ENCODE measurements at regions not wholly inside any gene's neighbourhood (a gene's known extent, or its start where the extent isn't known, plus 50 kb on each side); places are given as distances from the start of the nearest gene placed in this dataset.

DNA sequence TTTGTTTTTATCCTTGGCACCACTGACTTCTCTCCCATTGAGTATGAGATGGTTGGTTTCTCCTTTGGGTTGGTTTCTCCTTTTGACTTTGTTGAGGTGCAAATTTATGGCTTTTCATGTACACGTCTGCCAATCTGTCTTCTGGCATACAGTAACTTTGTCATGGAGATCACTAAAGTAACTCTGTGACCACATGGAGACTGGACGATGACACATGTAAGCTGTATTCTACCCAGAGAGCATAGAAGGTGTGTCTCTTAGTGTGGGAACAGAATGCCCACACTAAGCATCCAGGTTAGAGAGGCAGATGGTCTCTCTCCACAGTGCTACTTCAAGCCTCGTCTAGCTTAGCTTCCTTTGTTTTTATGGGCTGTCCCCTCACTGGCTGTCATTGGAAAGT, 897.5 kb downstream of the SUCLG1 start:
- no peak for DNase-seq (ENCODE audit: low spot score)

DNA sequence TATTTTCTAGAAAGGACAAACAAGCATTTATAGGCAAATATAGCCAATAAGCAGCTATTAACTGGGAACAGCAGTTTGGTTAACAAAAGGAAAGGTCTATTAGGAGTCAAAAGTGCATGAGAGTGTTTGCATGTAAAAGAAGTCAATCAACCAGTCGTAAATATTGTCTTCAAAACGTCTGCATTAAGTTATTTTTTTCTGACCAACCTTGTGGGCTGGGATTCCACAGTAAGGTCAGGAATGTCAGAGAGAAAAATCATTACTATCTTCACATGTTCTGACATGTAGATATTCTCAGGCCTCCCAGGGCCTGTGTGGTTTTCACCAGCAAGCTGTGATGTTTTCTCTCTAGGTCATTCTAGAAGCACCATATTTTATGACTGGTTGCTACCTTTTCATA, 922.5 kb downstream of the SUCLG1 start:
- no peak for DNase-seq (ENCODE audit: low spot score)

DNA sequence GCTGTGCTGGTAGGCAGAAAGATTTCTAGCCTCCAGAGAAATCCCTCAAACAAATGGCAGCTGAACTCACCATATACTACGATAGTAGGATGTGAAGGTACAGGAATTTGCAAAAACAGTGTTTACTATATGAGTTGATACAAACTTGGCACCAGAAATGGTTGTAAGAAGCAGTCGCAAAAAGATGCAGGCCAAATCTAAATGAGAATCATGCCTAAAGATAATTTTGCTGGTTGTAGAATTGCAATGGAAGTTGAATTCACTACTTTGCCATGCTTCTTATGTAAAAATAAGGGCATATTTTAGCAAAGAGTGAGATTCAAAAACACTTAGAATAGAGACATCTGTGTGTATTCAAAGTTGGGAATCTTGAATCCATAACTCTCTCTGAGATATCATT, 924.7 kb downstream of the SUCLG1 start:
- DNase-seq (ENCODE audit: low spot score) = no peak

DNA sequence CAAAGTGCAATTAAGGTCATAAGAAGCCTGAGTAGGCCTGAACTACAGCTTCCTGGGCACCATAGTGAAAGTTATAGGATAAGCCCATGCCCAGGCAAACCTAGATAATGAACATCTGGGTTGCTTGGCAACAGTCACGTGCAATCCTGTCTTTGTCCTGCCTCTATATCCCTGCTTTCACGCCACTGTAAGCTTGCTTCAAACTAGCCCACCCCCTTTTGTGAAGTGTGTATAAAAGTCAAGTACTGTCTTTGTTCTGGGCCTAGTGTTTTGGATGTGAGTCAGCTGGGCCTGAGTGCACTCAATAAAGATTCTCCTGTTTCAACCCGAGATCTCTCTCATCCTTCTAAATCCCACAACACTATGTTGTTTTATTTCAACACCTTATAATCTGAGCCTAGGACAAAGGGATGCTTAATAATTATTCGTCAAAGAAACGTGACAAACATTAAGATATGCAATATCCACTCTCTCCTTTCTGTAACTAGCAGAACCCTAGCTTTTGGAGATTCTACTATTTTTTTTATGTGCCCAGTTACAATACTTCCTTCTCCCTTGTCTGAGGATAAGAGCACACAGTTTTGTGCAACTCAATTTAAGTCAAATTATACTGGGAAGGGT, 927.8 kb downstream of the SUCLG1 start:
- no peak for DNase-seq (ENCODE audit: low spot score)

DNA sequence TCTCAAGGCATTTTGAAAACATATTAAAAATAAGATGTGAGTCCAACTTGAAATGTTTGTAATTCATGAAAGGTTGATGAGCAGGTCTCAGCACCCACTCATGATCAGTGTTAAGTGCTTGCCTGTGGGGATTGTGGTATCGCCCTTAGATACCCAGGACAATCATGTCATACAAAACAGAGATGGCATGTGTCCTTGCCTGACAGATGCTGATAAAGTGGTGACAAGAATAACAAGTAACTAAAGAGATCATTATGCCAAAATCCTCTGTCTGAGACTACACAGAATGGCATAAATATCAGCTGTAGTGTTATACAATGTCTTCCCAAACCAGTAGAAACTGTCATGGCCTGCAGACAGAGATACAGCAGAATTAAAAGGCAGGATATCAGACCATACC, 930.3 kb downstream of the SUCLG1 start:
- no peak for DNase-seq (ENCODE audit: low spot score)

DNA sequence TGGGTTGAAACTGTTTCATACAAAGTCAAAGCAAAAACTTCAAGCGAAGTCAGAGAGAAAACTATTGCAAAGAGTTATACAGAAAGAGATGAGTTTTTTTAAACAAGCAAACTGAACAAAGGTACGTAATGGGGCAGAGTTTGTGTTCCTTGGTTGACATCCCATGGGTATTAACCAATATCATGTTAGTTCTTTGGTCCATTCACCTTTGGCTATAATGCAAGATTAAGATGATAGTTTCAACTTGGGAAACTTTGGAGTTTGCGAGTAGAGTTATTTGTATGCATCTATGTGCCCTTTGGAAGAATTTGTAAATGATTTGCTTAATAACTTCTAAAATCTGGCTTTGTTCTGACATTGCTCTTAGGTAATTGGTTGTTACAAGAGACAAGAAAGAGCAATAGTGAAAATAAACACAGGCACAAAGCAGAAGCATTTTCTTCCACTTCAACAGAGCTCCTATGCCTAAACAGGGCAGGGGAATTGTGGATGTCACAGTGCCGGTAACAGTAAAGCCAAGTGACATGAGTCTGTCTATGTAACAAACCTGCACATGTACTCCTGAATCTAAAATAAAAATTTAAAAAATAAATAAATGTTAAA, 936.1 kb downstream of the SUCLG1 start:
- no peak for DNase-seq (ENCODE audit: low spot score)

DNA sequence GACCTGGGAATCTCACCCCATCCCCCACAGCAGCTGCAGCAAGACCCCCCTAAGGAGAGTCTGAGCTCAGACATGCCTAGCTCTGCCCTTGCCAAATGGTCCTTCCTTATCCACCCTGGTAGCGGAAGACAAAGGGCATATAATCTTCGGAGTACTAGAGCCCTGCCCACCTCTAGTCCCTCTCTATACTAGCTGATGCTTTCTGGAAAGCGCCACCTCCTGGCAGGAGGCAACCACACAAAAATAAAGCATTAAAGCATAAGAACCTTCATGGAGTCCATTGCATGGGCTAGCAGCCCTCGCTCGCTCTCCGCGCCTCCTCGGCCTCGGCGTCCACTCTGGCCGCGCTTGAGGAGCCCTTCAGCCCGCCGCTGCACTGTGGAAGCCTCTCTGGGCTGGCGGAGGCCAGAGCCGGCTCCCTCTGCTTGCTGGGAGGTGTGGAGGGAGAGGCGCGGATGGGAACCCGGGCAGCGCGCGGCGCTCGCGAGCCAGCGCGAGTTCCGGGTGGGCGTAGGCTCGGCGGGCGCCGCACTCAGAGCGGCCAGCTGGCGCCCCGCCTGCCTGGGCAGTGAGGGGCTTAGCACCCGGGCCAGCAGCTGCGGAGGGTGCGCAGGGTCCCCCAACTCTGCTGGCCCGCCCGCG, 941.2 kb downstream of the SUCLG1 start:
- no peak for DNase-seq (ENCODE audit: low spot score)

DNA sequence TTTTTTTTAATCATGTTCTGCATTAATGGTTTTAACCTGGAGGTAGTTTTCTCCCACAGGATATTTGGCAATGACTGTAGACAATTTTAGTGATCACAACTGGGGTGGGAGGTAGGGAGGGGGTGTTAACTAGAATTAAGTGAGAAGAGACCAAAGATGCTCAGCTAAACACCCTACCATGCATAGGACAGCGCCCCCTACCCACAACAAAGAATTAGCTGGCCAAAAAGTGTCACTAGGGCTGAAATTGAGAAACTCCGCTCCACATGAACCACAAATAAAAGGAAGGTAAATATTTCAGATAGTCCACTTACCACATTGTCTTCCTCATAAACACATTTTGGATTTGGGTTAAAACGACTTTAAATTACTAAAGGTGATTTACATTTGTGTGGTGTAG, 942.6 kb downstream of the SUCLG1 start:
- no peak for DNase-seq (ENCODE audit: low spot score)

DNA sequence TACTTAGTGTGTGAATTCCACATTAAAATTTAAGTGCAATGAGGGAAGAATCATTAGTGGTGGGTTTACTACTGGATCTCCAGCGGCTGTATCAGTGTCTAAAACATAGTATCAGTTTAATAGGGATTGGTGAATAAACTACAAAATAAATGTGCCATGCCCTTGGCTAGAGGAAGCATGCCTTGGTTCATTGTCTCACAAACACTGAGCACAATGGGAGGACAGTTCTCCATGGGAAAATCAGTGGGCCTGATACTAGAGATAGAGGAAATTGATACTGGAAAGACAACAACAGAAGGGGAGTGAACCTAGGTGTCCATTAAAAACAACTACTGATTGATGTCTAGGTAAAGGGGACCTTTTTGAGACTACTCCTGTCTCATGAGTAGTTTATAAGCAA, 971.6 kb downstream of the SUCLG1 start:
- no peak for DNase-seq (ENCODE audit: low spot score)

DNA sequence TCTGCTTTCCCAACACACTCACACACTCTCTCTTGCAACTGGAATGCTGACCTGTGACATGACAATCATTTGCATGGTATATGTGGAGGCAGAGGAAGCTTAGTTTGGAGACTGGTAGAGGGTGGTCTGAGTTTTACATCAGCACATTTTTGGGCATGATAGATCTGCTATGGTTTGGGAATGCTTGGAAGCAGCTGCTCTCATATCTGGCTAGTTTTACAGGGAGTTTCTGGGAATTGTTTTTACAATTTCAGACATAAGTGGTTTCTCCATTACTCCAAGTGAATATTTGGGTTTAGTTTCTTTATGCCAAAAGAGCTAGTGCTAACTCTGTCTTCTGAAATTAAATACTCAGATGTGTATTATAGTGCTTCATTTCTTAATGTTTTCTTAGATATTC, 977.6 kb downstream of the SUCLG1 start:
- no peak for DNase-seq (ENCODE audit: low spot score)

DNA sequence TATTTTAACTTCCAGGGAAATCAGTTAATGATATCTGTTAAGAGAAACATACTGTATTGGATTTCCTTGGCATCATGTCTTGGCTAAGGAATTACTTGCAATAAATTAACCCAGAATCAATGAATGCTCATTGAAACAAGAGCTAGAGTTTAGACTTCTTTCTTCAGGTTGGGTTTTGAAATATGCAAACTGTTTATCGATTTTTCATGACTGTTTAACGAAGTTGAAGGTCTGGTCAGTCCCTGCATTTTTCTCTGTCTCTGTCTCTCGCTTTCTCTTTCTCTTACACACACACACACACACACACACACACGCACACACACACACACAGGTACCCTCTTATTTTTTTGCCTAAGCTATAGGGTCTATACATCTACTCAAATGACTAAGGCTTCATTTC, 981.0 kb downstream of the SUCLG1 start:
- DNase-seq (ENCODE audit: low spot score) = no peak

DNA sequence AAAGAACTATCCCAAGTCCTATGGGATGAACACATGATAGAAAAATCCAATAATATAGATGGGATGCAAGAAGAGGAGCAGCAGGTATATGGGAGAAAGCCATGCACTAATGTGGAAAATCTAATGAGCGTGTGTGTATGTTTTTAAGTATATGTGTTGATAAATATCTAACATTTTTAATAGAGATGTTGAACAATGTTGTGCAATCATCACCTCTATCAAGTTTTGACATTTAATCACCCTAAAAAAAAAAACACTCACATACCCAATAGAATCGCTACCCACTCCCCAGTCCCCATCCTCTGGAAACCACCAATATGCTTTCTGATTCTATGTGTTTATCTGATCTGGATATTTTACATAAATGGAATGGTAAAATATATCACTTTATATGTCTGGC, 983.7 kb downstream of the SUCLG1 start:
- DNase-seq (ENCODE audit: low spot score) = no peak

DNA sequence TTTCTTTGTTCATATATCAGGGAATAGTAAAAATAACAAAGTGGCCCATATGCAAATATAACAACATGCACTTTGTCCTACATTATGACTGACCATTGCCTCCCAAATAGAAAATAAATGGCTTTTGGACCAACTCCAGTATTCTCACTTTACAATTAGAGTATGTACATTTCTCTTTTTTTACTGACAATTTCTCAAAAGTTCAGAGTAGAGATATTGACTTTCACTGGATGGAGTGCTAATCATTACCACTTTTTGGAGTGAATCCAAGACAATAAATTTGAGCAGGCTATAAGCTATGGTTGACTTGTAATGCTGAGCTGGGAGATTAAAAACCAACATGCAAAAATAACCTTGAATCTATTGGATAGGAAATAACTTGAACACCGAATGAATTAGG, 987.4 kb downstream of the SUCLG1 start:
- no peak for DNase-seq (ENCODE audit: low spot score)

DNA sequence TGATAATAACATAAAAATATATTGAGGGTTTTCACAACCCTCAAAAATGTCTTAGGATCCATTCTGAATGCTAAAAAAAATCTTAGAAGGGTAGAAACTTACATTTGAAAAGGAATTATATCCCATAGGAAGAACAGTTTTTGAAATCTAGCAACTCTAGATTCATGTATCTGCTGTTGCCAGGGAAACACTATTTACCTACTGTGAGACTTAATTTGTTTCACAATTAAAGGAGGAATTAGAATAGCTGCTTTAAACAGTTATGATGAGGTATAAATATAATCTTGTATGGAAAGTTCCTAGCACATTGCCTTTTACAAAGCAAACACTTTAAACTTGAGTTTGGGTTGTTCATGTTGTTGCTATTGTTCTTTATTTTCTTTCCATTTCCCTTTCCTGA, 988.2 kb downstream of the SUCLG1 start:
- DNase-seq (ENCODE audit: low spot score) = no peak

DNA sequence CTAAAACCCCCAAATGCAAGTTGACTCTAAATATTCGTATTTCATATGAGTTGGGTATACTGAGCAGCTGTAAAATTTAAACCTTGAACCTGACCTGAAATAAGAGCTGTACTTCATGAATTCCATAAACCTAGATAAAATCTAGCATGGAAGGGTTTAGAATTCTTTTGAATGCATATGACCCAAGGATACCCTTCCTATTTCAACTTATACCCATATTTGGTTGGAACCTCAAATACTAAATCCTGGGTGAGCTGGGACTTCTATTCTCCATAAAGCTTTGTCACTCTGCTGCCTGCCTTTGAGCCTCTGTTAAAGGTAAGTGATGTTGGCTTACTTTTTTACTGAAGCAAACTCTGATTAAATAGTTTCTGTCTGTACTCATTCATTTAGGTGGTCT, 994.6 kb downstream of the SUCLG1 start:
- DNase-seq (ENCODE audit: low spot score) = no peak

DNA sequence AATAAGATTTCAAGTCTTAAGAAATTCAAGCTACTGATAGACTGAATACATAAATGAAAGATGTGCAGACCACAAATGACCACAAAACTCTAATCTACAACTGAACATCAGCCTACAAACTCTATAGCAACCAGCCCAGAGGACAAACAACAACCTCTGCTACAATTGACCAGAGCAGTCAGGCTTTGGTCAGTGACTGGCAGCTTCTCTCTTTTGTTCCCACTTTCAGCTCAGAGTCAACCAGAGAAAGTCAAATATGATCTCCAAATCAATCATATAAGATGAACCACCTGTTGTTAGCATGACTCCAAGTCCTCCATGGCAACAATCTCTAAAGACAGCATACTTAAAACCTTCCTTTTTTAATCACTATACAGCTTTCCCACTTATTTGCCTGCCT, 996.2 kb downstream of the SUCLG1 start:
- no peak for DNase-seq (ENCODE audit: low spot score)

DNA sequence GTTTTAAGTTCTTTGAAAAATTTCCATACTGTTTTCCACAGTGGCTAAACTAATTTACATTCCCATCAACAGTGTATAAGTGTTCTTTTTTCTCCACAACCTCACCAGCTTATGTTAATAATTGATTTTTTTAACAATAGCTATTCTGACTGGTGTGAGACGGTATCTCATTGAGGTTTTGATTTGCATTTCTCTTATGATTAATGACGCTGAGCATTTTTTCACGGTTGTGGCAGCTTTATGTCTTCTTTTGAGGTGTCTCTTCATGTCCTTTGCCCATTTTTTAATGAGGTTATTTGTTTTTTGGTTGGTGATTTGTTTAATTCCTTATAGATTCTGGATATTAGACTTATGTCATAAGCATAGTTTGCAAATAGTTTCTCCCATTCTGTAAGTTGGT, 997.9 kb downstream of the SUCLG1 start:
- no peak for DNase-seq (ENCODE audit: low spot score)

DNA sequence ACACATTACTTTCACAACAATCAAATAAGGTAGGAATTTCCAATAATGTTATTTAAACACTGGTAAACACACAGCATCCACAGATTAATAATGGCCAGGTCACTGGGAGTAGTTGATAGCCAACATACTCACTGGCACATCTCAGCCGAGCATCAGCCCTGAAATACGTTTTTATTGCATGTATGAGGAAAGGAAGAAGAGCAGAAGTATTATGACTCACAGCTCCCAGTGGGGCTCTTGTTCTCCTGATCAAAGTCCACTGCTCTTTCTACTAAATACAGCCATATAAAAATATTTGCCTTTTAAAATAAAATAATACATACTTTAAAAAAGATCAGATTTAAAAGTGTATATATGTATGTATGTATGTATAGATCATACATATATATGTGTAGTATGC, 999.6 kb downstream of the SUCLG1 start:
- no peak for DNase-seq (ENCODE audit: low spot score)

DNA sequence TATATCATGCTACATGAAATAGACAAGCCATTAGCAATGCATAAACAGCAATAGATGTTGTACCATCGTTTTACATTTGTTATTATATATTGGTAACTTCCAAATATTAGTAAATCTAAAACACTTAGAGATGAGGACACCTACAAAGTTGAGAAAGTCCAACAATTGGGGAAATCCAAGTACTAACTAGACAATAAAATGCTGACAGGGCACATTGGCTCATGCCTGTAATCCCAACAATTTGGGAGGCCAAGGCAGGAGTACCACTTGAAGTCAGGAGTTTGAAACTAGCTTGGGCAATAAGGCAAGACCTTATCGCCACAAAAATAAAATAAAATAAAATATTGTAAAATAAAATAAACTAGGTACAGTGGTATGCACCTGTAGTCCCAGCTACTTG, 1023.1 kb downstream of the SUCLG1 start:
- DNase-seq (ENCODE audit: low spot score) = no peak

DNA sequence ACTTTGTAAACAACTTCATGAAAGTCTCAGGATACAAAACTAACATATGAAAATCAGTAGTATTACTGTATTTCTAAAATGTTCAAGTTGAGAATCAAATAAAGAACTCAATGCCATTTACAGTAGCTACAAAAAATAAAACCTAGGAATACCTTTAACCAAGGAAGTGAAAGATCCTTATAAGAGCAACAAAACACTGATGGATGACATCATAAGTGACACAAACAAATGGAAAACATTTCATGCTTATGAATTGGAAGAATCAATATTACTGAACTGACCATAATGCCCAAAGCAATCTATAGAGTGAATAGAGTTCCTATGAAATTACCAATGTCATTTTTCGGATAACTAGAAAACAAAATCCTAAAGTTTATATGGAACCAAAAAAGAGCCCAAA, 1038.1 kb downstream of the SUCLG1 start:
- no peak for DNase-seq (ENCODE audit: low spot score)

DNA sequence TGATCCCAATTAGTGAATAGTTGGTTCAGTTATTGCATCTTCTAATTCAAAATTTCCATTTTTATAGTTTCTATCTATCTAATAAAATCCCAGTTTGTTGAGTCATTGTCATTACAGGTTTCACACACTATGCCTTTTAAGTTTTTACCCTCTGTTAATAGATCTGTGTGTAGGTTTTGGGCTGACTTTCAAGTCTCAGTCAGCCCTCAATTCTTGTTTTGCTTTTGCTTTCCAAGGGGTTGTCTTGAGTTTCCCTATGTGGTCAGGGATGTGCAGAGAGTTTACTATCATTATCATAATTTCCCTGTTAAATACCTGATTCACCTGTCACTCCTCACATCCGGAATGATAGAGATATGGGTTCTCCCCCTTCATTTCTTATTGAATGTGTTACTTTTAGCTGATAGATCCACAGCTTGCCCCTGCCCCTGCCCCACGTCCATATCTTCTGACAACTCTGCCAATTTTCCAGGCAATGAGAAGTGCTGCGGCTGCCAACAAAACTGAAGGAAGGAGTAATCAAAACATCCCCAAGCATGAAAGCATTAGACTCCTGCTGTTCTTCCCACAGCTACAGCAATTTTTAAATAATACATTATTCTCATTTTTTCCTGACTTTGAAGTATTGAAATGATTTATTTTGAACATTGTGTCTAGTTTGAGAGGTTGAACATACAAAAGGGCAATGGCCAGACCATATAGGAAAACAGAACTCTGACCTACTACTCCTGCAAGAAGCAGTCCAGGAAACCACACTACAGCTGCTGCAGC, 1064.8 kb downstream of the SUCLG1 start:
- DNase-seq (ENCODE audit: low spot score) = no peak

DNA sequence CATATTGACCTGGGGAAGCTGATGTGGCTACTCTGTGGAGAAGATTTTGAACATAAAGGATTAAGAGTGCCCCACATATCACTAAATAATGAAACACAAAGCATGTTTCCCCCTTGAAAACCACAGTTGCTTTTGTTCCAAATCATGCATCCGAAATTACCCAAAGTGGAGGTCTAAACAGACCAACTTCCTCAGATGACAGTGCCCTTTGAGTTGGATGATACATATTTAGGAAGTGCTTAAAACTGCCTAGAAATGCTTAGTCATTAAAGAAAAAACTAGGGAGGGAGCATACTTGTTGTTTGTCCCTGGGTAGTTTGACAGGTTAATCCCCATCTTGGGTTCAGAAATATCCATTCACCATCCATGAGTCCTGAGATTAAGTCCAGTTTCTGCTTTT, 1070.3 kb downstream of the SUCLG1 start:
- no peak for DNase-seq (ENCODE audit: low spot score)

DNA sequence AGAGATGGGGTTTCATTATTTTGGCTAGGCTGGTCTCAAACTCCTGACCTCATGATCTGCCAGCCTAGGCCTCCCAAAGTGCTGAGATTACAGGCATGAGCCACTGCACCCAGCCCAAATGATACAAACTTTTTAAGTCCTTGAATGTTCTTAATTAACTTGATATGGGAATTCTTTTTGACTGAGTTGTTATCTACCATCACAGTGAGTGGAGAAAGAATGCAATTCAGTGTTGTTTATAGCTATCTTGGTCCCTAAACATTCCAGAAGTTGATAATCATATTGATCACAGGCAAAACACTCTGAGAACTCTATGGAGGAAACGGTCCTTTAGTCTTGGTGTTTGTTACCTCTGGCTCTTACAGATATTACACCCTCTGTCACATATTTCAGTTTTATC, 1072.5 kb downstream of the SUCLG1 start:
- DNase-seq (ENCODE audit: low spot score) = no peak
